Retinal pigment epithelial cell (primary cell): ENCODE measurements at regions not wholly inside any gene's neighbourhood (a gene's known extent, or its start where the extent isn't known, plus 50 kb on each side); places are given as distances from the start of the nearest gene placed in this dataset.

Experiments used
- DNase-seq: peaks from one replicate; pipeline ENCODE4 v3.0.0-alpha.2; 2010; ENCODE audit warnings: low read depth
- H3K4me3 ChIP-seq: 2 replicates; pipeline ENCODE4 v1.5.1; 2011; ENCODE audit warnings: mild to moderate bottlenecking, low read length, control low read depth, moderate library complexity
- TF ChIP-seq, protein P1 (sequence below): conservative IDR thresholded peaks from 2 replicates; pipeline ENCODE4 v1.5.1; 2011; ENCODE audit warnings: low read depth, low read length, control low read depth, inconsistent platforms

- TF ChIP-seq, protein P1, sequence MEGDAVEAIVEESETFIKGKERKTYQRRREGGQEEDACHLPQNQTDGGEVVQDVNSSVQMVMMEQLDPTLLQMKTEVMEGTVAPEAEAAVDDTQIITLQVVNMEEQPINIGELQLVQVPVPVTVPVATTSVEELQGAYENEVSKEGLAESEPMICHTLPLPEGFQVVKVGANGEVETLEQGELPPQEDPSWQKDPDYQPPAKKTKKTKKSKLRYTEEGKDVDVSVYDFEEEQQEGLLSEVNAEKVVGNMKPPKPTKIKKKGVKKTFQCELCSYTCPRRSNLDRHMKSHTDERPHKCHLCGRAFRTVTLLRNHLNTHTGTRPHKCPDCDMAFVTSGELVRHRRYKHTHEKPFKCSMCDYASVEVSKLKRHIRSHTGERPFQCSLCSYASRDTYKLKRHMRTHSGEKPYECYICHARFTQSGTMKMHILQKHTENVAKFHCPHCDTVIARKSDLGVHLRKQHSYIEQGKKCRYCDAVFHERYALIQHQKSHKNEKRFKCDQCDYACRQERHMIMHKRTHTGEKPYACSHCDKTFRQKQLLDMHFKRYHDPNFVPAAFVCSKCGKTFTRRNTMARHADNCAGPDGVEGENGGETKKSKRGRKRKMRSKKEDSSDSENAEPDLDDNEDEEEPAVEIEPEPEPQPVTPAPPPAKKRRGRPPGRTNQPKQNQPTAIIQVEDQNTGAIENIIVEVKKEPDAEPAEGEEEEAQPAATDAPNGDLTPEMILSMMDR, result no peak
- DNase-seq, result no peak
- H3K4me3 ChIP-seq, result no peak overlapping the region
These were observed 195.9 kb upstream of the CDH4 start for GRCh38 chr20:61056116-61056515.

GRCh38 chr20:61056627-61057442 lies 195.2 kb upstream of the CDH4 start:
- TF ChIP-seq, protein P1, result no peak
- DNase-seq, result no peak
- H3K4me3 ChIP-seq, result no peak overlapping the region

GRCh38 chr20:61057443-61058121 lies 194.5 kb upstream of the CDH4 start:
- TF ChIP-seq, protein P1, result no peak
- no peak overlapping the region for H3K4me3 ChIP-seq
- no peak for DNase-seq

- DNase-seq, result no peak
- TF ChIP-seq, protein P1, result no peak
- no peak overlapping the region for H3K4me3 ChIP-seq
These were observed 190.1 kb upstream of the CDH4 start for GRCh38 chr20:61061981-61062380.

GRCh38 chr20:61065853-61066252 lies 186.2 kb upstream of the CDH4 start:
- TF ChIP-seq, protein P1, result no peak
- no peak for DNase-seq
- no peak overlapping the region for H3K4me3 ChIP-seq

DNA sequence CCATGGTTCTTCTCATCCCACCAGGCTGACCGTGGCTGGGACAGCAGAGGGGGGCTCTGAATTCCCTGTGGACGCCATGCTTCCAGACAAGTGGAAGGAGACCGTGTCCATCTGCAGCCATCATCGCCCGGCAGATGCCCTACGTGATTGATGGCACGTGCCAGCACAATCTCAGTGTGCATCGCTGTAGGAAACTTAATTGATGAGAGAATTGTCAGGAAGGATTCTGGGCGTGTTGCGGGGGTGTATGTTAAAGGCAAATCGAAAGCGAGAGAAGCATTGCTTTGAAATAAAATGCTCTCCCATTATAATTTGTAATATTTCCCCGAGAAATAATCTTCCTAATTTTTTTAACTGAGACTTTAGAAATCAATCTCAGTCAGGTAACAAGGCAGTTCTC lies 185.5 kb upstream of the CDH4 start:
- no peak for DNase-seq

More for the DNA sequence above, 185.5 kb upstream of the CDH4 start:
- no peak overlapping the region for H3K4me3 ChIP-seq
- TF ChIP-seq, protein P1, result no peak
